Sigmoid colon (tissue), 6 donors: ENCODE measurements at regions not wholly inside any gene's neighbourhood (a gene's known extent, or its start where the extent isn't known, plus 50 kb on each side); places are given as distances from the start of the nearest gene placed in this dataset.
"Not testable (repeated sequence)": the region's sequence is repeated elsewhere in the genome, so short reads cannot be mapped to it uniquely, and the experiment has no call there.

Experiments
- DNase-seq: peaks from one replicate; pipeline ENCODE4 v3.0.0-alpha.2; 2019
- H3K27ac ChIP-seq, 4 donors: fragments of 200-600 bp; sonication (generic); one replicate each; pipeline ENCODE4 v1.5.1; 2016 to 2019; ENCODE audit warnings: mild to moderate bottlenecking in 1 of 4
- H3K27me3 ChIP-seq, 3 donors: fragments of 200-600 bp; sonication (generic); one replicate each; pipeline ENCODE4 v1.5.1; 2019; ENCODE audit warnings: mild to moderate bottlenecking in 1 of 3
- H3K36me3 ChIP-seq, 4 donors: fragments of 200-600 bp; sonication (generic); one replicate each; pipeline ENCODE4 v1.5.1; 2016 to 2019
- H3K4me1 ChIP-seq, 4 donors: fragments of 200-600 bp; sonication (generic); one replicate each; pipeline ENCODE4 v1.5.1; 2017 to 2019
- H3K4me3 ChIP-seq, 4 donors: fragments of 200-600 bp; sonication (generic); one replicate each; pipeline ENCODE4 v1.5.1; 2017 to 2019; ENCODE audit warnings: mild to moderate bottlenecking in 2 of 4, moderate library complexity in 1 of 4
- H3K9me3 ChIP-seq, 4 donors: fragments of 200-600 bp in 3 of 4; sonication (generic) in 3 of 4; one replicate each; pipeline versions ENCODE4 v1.5.1 to v1.6.1; 2013 to 2019
- EP300 ChIP-seq, 4 donors: sonication (generic); formaldehyde crosslinking; IDR thresholded peaks; one replicate each; pipeline ENCODE4 v1.6.1; 2017; ENCODE audit warnings: antibody characterized with exemption in 4 of 4
- POLR2A ChIP-seq, 2 donors: fragments of 450-650 bp; IDR thresholded peaks; one replicate each; pipeline ENCODE4 v1.6.1; 2016; ENCODE audit warnings: antibody characterized with exemption in 2 of 2, mild to moderate bottlenecking in 2 of 2, moderate library complexity in 2 of 2
- POLR2AphosphoS5 ChIP-seq, 4 donors: sonication (generic); formaldehyde crosslinking; IDR thresholded peaks; one replicate each; pipeline ENCODE4 v1.6.1; 2017; ENCODE audit warnings: antibody characterized with exemption in 4 of 4
- WGBS, 2 donors: extraction: QIAGEN DNeasy Blood & Tissue Kit; methylation state at CpG; one replicate each; pipeline ENCODE4 v1.1.7; 2013; 5-methylcytosine and 5-hydroxymethylcytosine counted together
- intact Hi-C: fragments of 100-400 bp; cut with DNase I; formaldehyde crosslinking; loops from one replicate; pipeline ENCODE4 v1.15.1; 2023
- TF ChIP-seq, protein P1 (sequence below), 4 experiments: fragments of 450-650 bp in 3 of 4; fragments of 200-600 bp in 1 of 4; IDR thresholded peaks; one replicate each; pipeline ENCODE4 v1.5.1; 2016 to 2019; ENCODE audit warnings: antibody characterized with exemption in 4 of 4, mild to moderate bottlenecking in 3 of 4, moderate library complexity in 2 of 4
- donor health status: healthy with polysubstance abuse.
- donor health status: healthy.

DNA sequence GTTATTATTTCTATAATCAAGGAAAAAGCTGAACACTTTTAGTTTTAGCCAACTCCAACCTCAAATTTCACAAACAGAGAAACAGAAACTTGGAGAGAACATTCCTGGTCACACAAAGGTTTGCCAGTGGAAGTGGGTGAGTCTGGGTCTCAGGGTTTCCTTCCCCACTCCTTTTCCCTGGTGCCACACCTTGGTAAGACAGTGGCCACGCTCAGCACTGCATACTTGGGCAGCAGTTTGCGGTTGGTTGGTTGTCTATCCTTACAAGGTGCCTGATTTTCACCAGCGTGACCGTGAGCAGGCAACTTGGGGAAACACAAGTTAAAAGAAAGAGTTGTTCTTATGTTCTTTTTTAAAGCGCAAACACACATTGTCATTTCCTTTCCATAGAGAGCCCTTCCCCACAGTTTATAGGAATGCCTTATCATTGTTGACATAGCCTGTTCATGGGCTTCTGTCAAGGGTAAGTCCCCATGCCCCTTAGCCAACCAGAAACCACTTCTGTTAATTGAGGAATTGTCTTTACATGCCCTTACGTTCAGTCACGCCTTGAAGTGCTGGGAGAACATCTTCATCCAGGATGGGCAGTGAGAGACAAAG, 82.2 kb downstream of the RIN2 start:
- 47 to 73% methylated on average over 7 of the region's 7 CpGs for WGBS, 2 donors
- no peak overlapping the region for H3K4me3 ChIP-seq
- intact Hi-C loops = no loop called here

DNA sequence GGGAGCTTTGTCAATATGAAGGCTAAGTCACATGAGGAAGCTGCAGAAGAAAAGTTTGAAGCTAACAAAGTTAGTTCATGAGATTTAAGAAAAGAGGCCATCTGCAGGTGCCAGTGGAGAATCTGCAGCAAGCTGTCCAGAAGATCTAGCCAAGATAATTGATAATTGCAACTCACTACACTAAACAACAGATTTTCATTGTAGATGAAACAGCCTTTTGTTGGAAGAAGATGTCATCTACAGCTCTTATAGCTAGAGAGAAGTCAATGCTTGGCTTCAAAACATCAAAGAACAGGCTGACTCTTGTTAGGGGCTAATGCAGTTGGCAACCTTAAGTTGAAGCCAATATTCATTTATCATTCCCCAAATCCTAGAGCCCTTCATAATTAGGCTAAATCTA, 83.7 kb downstream of the RIN2 start:
- no peak for DNase-seq
- Histone ChIP-seq H3K36me3 (no peaks in the 10 kb centered on the region), H3K27ac (no peak overlapping the region), H3K27me3 (no peaks in the 10 kb centered on the region), H3K9me3 (no peaks in the 10 kb centered on the region), H3K4me1 (no peaks in the 10 kb centered on the region), H3K4me3 (no peak overlapping the region)
- TF ChIP-seq, protein P1, sequence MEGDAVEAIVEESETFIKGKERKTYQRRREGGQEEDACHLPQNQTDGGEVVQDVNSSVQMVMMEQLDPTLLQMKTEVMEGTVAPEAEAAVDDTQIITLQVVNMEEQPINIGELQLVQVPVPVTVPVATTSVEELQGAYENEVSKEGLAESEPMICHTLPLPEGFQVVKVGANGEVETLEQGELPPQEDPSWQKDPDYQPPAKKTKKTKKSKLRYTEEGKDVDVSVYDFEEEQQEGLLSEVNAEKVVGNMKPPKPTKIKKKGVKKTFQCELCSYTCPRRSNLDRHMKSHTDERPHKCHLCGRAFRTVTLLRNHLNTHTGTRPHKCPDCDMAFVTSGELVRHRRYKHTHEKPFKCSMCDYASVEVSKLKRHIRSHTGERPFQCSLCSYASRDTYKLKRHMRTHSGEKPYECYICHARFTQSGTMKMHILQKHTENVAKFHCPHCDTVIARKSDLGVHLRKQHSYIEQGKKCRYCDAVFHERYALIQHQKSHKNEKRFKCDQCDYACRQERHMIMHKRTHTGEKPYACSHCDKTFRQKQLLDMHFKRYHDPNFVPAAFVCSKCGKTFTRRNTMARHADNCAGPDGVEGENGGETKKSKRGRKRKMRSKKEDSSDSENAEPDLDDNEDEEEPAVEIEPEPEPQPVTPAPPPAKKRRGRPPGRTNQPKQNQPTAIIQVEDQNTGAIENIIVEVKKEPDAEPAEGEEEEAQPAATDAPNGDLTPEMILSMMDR (IDR thresholded peaks at IDR 0.05) = no peak
- TF ChIP-seq POLR2AphosphoS5 (IDR thresholded peaks at IDR 0.05) = no peak
- TF ChIP-seq EP300 (IDR thresholded peaks at IDR 0.05) = no peak
- TF ChIP-seq POLR2A (IDR thresholded peaks at IDR 0.05) = no peak
- intact Hi-C loops = no loop called here

More for the DNA sequence above, 82.2 kb downstream of the RIN2 start:
- Histone ChIP-seq H3K27ac (no peak overlapping the region), H3K4me1 (peaks cover 0 to 10% (median 10%) of the 10 kb centered on the region in 4 donors), H3K27me3 (no peaks in the 10 kb centered on the region), H3K36me3 (no peaks in the 10 kb centered on the region), H3K9me3 (no peaks in the 10 kb centered on the region)
- no peak for TF ChIP-seq POLR2AphosphoS5 (IDR thresholded peaks at IDR 0.05)
- no peak for TF ChIP-seq EP300 (IDR thresholded peaks at IDR 0.05)
- TF ChIP-seq, protein P1 (IDR thresholded peaks at IDR 0.05) = no peak
- no peak for TF ChIP-seq POLR2A (IDR thresholded peaks at IDR 0.05)
- DNase-seq = no peak

DNA sequence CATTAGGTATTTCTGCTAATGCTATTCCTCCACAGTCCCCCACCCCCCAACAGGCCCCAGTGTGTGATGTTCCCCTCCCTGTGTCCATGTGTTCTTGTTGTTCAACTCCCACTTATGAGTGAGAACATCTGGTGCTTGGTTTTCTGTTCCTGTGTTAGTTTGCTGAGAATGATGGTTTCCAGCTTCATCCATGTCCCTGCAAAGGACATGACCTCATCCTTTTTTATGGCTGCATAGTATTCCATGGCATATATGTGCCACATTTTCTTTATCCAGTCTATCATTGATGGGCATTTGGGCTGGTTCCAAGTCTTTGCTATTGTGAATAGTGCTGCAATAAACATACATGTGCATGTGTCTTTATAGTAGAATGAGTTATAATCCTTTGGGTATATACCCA, 86.8 kb downstream of the RIN2 start:
- H3K4me1 ChIP-seq = peaks cover 0 to 15% (median 11%) of the 10 kb centered on the region in 4 donors
- intact Hi-C loops, H3K9me3 ChIP-seq, DNase-seq, H3K27me3 ChIP-seq, H3K36me3 ChIP-seq, H3K4me3 ChIP-seq, H3K27ac ChIP-seq: not testable (repeated sequence)

DNA sequence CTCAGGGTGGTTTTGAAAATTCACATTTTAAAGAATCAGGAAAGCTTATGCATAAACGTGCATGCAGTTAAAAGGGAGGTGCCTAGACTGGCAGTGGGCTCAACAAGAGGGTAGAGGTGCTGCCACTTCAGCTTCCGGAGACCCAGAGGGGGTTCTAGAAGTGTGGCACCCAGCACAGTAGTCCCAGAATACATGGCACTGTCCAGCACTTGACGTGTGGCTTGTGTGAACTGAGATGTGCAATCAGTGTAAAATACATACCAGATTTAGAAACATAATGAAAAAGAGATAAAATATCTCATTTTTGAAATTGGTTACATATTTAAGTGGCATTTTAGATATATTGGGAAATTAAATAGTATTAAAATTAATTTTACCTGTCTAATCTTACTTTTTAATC, 89.3 kb downstream of the RIN2 start:
- Histone ChIP-seq H3K27me3 (no peaks in the 10 kb centered on the region), H3K9me3 (no peaks in the 10 kb centered on the region), H3K36me3 (no peaks in the 10 kb centered on the region), H3K4me3 (no peak overlapping the region), H3K4me1 (peaks cover 0 to 35% (median 24%) of the 10 kb centered on the region in 4 donors), H3K27ac (no peak overlapping the region)
- 91% methylated on average over 3 of the region's 3 CpGs for WGBS, 2 donors
- no peak for DNase-seq
- intact Hi-C loops = no loop called here
- TF ChIP-seq POLR2AphosphoS5 (IDR thresholded peaks at IDR 0.05) = no peak
- TF ChIP-seq, protein P1 (IDR thresholded peaks at IDR 0.05) = no peak
- TF ChIP-seq POLR2A (IDR thresholded peaks at IDR 0.05) = no peak
- TF ChIP-seq EP300 (IDR thresholded peaks at IDR 0.05) = no peak

- H3K4me3 ChIP-seq = peak overlapping the region in 2 of 4 donors; percentile 10 to 19
Measured at GRCh38 chr20:19849341-19850197, 91.5 kb downstream of the RIN2 start.

More at GRCh38 chr20:19849341-19850197, 91.5 kb downstream of the RIN2 start:
- no peaks in the 10 kb centered on the region for H3K9me3 ChIP-seq
- peaks cover 0 to 35% (median 24%) of the 10 kb centered on the region in 4 donors for H3K4me1 ChIP-seq
- no peaks in the 10 kb centered on the region for H3K27me3 ChIP-seq
- peak overlapping the region; percentile 74 to 90 (median 78) for H3K27ac ChIP-seq
- TF ChIP-seq EP300 (IDR thresholded peaks at IDR 0.05) (no peak), POLR2AphosphoS5 (IDR thresholded peaks at IDR 0.05) (peak in 2 of 4 donors; percentile 18 to 36)
- no peak for DNase-seq
- 63 to 70% methylated on average over 14 of the region's 14 CpGs for WGBS, 2 donors
- H3K36me3 ChIP-seq = no peaks in the 10 kb centered on the region
- intact Hi-C loops = no loop called here
